ENCODE measurements at regions not wholly inside any gene's neighbourhood (a gene's known extent, or its start where the extent isn't known, plus 50 kb on each side); places are given as distances from the start of the nearest gene placed in this dataset.
"Not testable (repeated sequence)": the region's sequence is repeated elsewhere in the genome, so short reads cannot be mapped to it uniquely, and the experiment has no call there.

- DNase-seq (ENCODE audit: low read depth), result no peak
Observed at GRCh38 chr3:94406595-94406994, 343.7 kb downstream of the NSUN3 start.

- DNase-seq (ENCODE audit: low read depth), result not testable (repeated sequence)
Observed at GRCh38 chr3:94412936-94413335, 350.1 kb downstream of the NSUN3 start.

DNA sequence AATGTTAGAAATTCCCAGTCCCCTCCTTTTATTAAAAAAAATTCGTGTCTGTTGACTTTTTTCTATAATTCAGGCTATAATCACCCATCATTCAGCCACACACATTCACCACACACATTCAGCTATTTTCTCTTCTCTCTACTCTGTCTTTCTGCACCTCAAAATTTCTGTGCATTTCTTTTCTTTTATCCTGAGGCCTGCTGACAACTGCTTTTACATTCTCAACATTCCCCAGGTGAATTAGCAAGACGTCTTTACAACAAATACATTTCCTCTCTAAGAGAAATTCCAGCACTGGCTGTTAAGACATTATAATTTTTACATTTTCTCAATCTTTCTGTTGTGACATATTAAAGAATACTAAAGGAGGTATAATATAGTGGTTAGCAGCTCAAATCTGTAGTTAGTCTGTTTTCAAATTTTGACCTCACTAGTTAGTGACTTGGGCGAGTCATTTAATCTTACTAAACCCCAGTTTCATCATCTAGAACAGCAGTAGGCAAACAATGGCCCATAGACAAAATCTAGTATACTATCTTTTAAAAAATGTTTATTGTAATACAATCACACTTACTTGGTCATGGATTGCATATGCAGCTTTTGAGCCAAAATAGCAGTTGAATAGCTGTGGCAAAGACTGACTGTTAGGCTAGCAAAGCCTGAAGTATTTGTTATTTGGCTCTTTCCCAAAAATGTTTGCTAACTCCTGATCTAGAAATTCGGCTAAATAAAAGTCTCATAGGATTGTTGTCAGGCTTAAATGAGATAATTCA, 350.7 kb downstream of the NSUN3 start:
- DNase-seq (ENCODE audit: low read depth), result peak; percentile 3

DNA sequence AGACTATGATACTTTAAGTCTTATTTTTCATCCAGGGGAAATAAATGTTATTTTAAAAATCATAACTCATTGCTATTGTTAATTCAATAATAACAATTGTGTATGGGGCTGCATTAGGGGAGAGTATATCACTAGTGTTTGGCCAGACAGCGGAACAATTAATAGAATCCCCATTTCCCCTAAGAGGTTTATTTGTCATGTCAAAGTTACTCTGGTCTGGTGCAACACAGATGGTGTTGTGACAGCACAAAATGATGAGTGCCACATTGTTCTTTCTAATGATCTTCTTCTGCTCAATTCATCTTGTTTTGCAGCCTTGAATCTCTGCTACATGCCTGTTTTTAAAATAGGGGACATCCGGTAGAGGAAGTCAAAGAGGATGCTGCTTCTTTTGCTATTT, 351.6 kb downstream of the NSUN3 start:
- DNase-seq (ENCODE audit: low read depth), result no peak

- DNase-seq (ENCODE audit: low read depth), result no peak
Observed at GRCh38 chr3:94416768-94417167, 353.9 kb downstream of the NSUN3 start.

DNA sequence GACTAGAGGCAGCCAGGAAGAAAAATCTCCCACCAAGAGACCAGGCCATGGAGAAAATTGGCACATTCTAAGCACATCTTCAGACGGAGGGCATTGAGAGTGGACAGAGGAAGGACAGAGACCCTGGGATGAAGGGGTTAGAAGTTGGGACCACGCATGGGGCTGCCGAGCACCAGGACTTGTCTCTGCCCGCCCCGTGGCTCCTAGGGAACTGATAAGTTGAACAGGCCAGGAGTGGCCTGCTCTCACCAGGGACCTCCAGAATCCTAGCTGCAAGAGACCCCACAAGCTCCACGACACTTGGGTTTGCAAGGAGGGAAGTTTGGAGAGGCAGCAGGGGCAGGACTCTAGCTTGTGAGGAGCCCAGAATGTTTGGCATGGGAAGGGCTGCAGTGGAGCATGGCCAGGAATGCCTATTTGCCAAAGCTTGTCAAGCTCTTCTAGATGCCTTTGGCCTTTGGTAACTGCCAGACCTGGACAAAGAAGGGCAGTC, 355.1 kb downstream of the NSUN3 start:
- DNase-seq (ENCODE audit: low read depth), result no peak

DNA sequence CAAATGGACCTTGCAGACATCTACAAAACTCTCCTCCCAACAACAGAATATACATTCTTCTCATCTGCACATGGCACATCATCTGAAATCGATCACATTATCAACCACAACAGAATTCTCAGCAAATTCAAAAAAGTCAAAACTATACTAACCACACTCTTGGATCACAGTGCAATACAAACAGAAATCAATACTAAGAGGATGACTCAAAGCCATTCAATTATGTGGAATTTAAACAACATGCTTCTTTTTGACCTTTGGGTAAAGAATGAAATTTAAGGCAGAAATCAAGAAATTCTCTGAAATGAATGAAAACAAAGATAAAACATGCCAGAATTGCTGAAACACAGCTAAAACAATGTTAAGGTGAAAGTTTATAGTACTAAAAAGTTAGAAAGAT, 358.1 kb downstream of the NSUN3 start:
- DNase-seq (ENCODE audit: low read depth), result no peak

DNA sequence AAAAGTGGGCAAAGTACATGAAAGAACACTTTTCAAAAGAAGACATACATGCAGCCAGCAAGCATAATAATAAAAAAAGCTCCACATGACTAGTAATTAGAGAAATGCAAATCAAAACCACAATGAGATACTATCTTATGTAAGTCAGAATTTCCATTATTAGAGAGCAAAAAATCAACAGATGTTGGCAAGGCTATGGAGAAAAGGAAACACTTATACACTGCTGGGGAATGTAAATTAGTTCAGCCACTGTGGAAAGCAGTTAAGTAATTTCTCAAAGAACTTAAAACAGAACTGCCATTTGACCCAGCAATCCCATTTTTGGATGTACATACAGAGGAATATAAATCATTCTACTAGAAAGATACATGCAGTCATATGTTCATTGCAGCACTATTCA, 360.7 kb downstream of the NSUN3 start:
- DNase-seq (ENCODE audit: low read depth), result no peak

DNA sequence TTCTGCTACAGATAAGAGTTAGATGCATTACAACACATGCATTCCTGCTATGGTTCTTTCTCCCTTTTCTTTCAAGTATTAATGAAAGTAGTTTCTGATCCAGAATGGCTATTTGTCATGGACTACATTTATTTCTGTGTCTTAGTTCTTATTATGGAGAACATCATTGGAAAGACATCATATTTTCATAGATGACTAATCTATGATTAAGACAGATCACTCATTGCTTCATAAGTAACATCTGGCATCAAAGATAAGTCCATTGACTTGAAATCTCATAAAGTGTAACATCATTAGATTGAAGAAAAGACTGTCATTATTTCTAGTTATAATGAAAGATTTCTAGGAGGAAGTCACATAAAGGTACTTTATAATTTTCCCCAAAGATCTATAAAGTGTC, 366.7 kb downstream of the NSUN3 start:
- no peak for DNase-seq (ENCODE audit: low read depth)

DNA sequence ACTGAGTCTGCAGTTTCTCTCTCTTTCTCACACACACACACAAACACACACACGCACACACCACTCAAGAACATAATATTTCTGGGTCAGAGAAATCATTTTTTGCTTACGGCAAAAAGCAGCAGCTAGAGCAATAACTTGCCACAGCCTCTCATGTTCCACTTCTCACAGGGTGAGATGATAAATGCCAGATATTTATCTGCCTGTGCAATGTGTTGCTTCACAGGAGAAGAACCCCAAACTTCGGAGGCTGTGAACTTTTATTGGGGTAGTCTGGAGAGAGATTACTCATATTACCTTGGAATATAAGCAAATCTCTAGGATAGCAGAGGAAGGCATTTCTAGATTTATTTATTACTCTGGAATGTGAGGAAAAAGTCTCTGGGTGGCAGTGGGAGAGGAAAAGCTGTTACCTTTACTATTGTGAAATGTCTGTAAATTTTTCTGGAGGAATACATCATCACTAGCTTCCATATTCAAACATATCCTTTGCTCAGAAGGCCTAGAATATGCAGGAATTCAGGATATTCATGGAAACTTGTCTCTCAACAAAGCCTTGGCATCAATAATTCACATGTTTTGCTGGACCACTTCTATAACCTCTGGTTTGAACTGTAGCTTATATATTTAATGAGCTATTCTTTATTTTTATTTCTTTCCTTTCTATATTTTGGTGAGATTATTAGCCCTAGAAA, 369.2 kb downstream of the NSUN3 start:
- no peak for DNase-seq (ENCODE audit: low read depth)

DNA sequence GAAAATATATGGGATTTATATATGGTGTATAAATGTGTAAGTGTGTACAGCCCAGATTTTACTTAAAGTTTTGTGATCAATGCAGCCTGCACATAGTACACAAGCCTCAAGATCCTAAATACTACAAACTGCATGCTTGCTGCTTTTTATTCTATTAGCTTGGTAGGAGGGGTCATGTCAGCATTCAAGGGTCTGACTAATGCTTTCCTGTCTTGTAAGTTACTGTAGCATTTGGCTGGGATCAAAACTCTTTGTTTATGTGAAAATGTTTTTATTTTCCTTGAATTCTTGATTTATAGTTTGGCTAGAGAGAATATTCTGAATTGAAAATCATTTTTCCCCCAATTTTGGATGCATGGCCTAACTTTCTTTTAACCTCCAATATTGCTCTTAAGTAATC, 370.9 kb downstream of the NSUN3 start:
- DNase-seq (ENCODE audit: low read depth), result no peak

GRCh38 chr3:94440767-94441493, 378.1 kb downstream of the NSUN3 start:
- DNase-seq (ENCODE audit: low read depth), result no peak

- no peak for DNase-seq (ENCODE audit: low read depth)
Observed at GRCh38 chr3:94441494-94441847, 378.6 kb downstream of the NSUN3 start.

- no peak for DNase-seq (ENCODE audit: low read depth)
Observed at GRCh38 chr3:94453864-94454263, 391.0 kb downstream of the NSUN3 start.

GRCh38 chr3:94459167-94459566, 396.3 kb downstream of the NSUN3 start:
- DNase-seq (ENCODE audit: low read depth), result no peak

DNA sequence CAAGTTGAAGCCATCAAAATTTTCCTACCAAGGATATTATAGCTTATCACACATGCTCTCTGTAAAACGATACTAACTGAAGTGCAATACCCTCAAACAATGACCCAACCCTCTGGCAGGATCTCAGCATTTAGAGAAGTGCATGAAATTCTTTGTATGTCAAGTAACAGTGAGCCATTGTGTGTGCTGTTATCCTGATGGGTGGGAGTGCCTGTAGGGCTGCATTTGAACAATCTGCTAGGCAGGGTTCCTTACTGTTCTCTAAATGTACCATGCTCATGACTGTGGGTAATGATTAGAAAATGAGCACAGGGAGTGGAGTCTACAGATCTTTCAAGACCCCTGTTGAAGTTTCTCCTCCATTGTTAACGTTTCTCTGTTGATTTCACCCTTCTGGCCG, 398.1 kb downstream of the NSUN3 start:
- DNase-seq (ENCODE audit: low read depth), result no peak

DNA sequence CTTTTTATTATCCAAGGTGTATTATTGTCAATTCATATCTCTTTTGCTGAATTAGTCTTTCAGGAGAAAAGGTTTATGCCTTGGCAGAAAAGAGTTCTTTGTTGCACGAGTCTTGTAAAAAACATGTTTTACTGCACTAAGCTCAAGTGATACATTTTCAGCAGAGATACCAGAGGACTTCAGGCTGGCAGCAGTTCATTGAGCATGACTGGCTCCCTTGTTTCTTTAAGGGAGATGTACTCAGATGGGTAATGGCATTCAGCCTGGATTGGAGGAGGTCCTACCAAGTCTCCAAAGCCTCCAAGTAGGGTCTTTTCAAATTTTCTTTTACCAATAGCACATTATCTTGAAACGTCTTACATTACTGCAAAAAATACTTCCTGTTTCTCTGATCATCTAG, 400.1 kb downstream of the NSUN3 start:
- no peak for DNase-seq (ENCODE audit: low read depth)

- DNase-seq (ENCODE audit: low read depth), result no peak
Observed at GRCh38 chr3:94472511-94472910, 409.6 kb downstream of the NSUN3 start.

DNA sequence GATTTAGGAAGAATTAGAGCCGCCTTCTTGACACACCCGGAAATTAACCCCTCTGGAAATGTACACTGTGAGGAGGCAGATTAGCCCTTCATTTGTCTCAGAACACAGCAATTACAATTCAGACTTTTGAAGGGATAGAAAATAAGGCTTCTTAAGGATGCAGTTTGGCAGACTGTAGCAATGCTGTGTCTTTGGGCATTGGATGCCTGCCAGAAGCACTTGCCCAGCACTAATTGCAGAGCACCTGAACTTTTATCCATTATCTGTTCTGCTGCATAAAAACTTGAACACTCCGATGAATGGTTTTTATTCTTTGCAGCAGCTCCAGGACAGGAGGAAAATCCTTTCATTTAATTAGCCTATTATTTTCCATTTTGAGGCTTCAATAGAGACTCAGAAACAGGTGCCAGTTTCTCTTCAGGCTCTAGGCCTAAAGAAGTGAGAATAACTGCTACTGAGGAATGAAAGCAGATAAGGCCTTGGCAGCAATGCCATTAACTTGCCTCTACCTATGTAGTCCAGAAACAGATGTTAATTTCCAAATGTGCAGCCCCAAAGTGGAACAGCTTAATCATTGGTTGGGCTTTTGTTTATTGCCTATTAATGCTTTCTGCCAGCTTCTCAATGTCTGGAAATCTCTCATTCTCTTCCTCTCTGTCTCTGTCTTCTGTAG, 418.5 kb downstream of the NSUN3 start:
- no peak for DNase-seq (ENCODE audit: low read depth)

DNA sequence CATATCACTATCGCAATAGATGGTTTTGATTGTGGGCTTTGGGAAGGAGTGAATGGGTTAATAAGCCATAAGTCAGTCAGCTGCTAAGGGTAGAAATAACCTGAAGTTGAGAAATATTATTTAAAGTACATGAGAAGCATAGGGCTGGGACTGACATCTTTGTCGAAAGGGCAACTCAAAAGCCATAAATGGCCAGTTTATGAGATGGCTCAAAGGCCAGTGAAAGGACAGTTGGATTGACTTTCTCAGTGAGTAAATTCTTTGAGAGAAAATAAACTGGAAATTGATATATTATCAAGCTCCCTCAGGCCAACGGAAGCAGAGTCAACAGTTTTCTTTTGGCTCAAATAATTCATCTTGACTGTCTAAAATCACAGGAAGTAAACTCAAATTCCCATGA, 419.8 kb downstream of the NSUN3 start:
- DNase-seq (ENCODE audit: low read depth), result no peak

GRCh38 chr3:94483403-94483802, 420.5 kb downstream of the NSUN3 start:
- DNase-seq (ENCODE audit: low read depth), result no peak

- DNase-seq (ENCODE audit: low read depth), result no peak
Observed at GRCh38 chr3:94494992-94495391, 432.1 kb downstream of the NSUN3 start.
